ENCODE measurements at regions not wholly inside any gene's neighbourhood (a gene's known extent, or its start where the extent isn't known, plus 50 kb on each side); places are given as distances from the start of the nearest gene placed in this dataset.
A peak's percentile ranks its signal among the peaks of the same experiment; 100 is the strongest.

- no peak for ATAC-seq
- no peak for TF ChIP-seq ZNF565 (CRISPR knock-in tag; conservative IDR thresholded peaks at IDR 0.05; ENCODE audit: low read depth)
- TF ChIP-seq ESRRG (CRISPR knock-in tag; IDR thresholded peaks at IDR 0.05), result no peak
These were observed 401.0 kb upstream of the ZEB2 start for GRCh38 chr2:144920755-144921530.

- TF ChIP-seq ZC3H10 (CRISPR knock-in tag; IDR thresholded peaks at IDR 0.05), result 0 out of 2 replicates have a peak, but pooled peaks have one; percentile 40
- no peak for TF ChIP-seq CREB5 (CRISPR knock-in tag; IDR thresholded peaks at IDR 0.05; ENCODE audit: low read depth)
- TF ChIP-seq ARNTL (CRISPR knock-in tag; IDR thresholded peaks at IDR 0.05; ENCODE audit: borderline replicate concordance, low read depth), result no peak
- TF ChIP-seq ZNF565 (CRISPR knock-in tag; conservative IDR thresholded peaks at IDR 0.05; ENCODE audit: low read depth), result no peak
- TF ChIP-seq CSRNP3 (CRISPR knock-in tag; IDR thresholded peaks at IDR 0.05), result no peak
- TF ChIP-seq ZFP30 (CRISPR knock-in tag; IDR thresholded peaks at IDR 0.05), result no peak
- TF ChIP-seq ZNF70 (CRISPR knock-in tag; IDR thresholded peaks at IDR 0.05), result no peak
- peak; percentile 55 for TF ChIP-seq ISL1 (CRISPR knock-in tag; IDR thresholded peaks at IDR 0.05)
- TF ChIP-seq, protein P1, sequence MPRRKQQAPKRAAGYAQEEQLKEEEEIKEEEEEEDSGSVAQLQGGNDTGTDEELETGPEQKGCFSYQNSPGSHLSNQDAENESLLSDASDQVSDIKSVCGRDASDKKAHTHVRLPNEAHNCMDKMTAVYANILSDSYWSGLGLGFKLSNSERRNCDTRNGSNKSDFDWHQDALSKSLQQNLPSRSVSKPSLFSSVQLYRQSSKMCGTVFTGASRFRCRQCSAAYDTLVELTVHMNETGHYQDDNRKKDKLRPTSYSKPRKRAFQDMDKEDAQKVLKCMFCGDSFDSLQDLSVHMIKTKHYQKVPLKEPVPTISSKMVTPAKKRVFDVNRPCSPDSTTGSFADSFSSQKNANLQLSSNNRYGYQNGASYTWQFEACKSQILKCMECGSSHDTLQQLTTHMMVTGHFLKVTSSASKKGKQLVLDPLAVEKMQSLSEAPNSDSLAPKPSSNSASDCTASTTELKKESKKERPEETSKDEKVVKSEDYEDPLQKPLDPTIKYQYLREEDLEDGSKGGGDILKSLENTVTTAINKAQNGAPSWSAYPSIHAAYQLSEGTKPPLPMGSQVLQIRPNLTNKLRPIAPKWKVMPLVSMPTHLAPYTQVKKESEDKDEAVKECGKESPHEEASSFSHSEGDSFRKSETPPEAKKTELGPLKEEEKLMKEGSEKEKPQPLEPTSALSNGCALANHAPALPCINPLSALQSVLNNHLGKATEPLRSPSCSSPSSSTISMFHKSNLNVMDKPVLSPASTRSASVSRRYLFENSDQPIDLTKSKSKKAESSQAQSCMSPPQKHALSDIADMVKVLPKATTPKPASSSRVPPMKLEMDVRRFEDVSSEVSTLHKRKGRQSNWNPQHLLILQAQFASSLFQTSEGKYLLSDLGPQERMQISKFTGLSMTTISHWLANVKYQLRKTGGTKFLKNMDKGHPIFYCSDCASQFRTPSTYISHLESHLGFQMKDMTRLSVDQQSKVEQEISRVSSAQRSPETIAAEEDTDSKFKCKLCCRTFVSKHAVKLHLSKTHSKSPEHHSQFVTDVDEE (CRISPR knock-in tag; IDR thresholded peaks at IDR 0.05), result no peak
- TF ChIP-seq TOX (CRISPR knock-in tag; IDR thresholded peaks at IDR 0.05; ENCODE audit: borderline replicate concordance), result no peak
- ATAC-seq, result peak; percentile 91
These were observed 394.9 kb upstream of the ZEB2 start for GRCh38 chr2:144914622-144915318.

DNA sequence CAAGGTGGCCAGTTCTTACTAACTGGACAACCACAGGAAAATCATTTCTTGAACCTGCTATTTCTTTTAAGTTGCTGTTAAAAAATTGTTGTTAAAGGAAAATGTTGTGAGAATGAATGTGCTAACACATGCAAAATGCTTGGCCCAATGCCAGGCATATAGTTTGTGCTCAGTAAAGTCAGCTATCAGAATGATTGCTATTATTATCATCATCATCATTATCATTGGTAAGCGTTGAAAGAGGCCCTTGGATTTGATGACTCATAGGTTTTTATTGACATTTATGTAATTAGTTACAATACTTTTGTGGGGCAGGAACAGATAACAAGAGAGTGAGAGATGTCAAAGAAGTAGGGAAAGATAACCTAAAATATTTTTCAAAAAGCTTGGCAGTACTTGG is 394.2 kb upstream of the ZEB2 start:
- no peak for ATAC-seq
- TF ChIP-seq ZNF70 (CRISPR knock-in tag; IDR thresholded peaks at IDR 0.05) (no peak), BACH2 (CRISPR knock-in tag; IDR thresholded peaks at IDR 0.05; ENCODE audit: borderline replicate concordance) (no peak), PPARA (CRISPR knock-in tag; IDR thresholded peaks at IDR 0.05; ENCODE audit: borderline replicate concordance) (no peak), ZNF8 (CRISPR knock-in tag; IDR thresholded peaks at IDR 0.05) (no peak), CREB5 (CRISPR knock-in tag; IDR thresholded peaks at IDR 0.05; ENCODE audit: low read depth) (no peak), TCF4 (CRISPR knock-in tag; IDR thresholded peaks at IDR 0.05; ENCODE audit: borderline replicate concordance) (no peak), SNAI2 (CRISPR knock-in tag; IDR thresholded peaks at IDR 0.05) (no peak), CSRNP3 (CRISPR knock-in tag; IDR thresholded peaks at IDR 0.05) (no peak), ZNF565 (CRISPR knock-in tag; conservative IDR thresholded peaks at IDR 0.05; ENCODE audit: low read depth) (no peak), OSR1 (CRISPR knock-in tag; IDR thresholded peaks at IDR 0.05) (no peak), POU6F1 (CRISPR knock-in tag; IDR thresholded peaks at IDR 0.05; ENCODE audit: borderline replicate concordance, low read depth) (no peak)
- TF ChIP-seq, protein P1 (CRISPR knock-in tag; IDR thresholded peaks at IDR 0.05), result no peak
- TF ChIP-seq, protein P2, sequence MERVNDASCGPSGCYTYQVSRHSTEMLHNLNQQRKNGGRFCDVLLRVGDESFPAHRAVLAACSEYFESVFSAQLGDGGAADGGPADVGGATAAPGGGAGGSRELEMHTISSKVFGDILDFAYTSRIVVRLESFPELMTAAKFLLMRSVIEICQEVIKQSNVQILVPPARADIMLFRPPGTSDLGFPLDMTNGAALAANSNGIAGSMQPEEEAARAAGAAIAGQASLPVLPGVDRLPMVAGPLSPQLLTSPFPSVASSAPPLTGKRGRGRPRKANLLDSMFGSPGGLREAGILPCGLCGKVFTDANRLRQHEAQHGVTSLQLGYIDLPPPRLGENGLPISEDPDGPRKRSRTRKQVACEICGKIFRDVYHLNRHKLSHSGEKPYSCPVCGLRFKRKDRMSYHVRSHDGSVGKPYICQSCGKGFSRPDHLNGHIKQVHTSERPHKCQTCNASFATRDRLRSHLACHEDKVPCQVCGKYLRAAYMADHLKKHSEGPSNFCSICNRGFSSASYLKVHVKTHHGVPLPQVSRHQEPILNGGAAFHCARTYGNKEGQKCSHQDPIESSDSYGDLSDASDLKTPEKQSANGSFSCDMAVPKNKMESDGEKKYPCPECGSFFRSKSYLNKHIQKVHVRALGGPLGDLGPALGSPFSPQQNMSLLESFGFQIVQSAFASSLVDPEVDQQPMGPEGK (CRISPR knock-in tag; IDR thresholded peaks at IDR 0.05; ENCODE audit: borderline replicate concordance), result no peak
